SK-N-SH (cell line): ENCODE measurements at regions not wholly inside any gene's neighbourhood (a gene's known extent, or its start where the extent isn't known, plus 50 kb on each side); places are given as distances from the start of the nearest gene placed in this dataset.

Experiments used
- ELF1 ChIP-seq: IDR thresholded peaks from 2 replicates; pipeline ENCODE4 v1.4.0; 2012
- FOXM1 ChIP-seq: IDR thresholded peaks from 2 replicates; pipeline ENCODE4 v1.4.0; 2012; ENCODE audit warnings: low read depth, mild to moderate bottlenecking
- GABPA ChIP-seq: IDR thresholded peaks from 2 replicates; pipeline ENCODE4 v1.4.0; 2012; ENCODE audit warnings: low read depth, mild to moderate bottlenecking
- MAX ChIP-seq: IDR thresholded peaks from 2 replicates; pipeline ENCODE4 v1.4.0; 2012; ENCODE audit warnings: low read depth
- RAD21 ChIP-seq: IDR thresholded peaks from 2 replicates; pipeline ENCODE4 v1.6.1; 2012; ENCODE audit warnings: mild to moderate bottlenecking, low read length
- RFX5 ChIP-seq: IDR thresholded peaks from 2 replicates; pipeline ENCODE4 v1.6.1; 2012; ENCODE audit warnings: mild to moderate bottlenecking, improper control_type of control experiment, low read length
- SMC3 ChIP-seq: IDR thresholded peaks from 2 replicates; pipeline ENCODE4 v1.6.1; 2012; ENCODE audit warnings: low read depth, low read length, improper control_type of control experiment
- TF ChIP-seq, protein P1 (sequence below): fragments of 150-350 bp; IDR thresholded peaks from 2 replicates; pipeline ENCODE4 v1.6.1; 2017; ENCODE audit warnings: antibody characterized with exemption, low read length, low read depth, borderline replicate concordance
- TF ChIP-seq, protein P2 (sequence below): fragments of 200-600 bp; sonication (generic); IDR thresholded peaks from 2 replicates; pipeline ENCODE4 v1.6.1; 2017; ENCODE audit warnings: antibody characterized with exemption, mild to moderate bottlenecking, moderate library complexity

- TF ChIP-seq, protein P1, sequence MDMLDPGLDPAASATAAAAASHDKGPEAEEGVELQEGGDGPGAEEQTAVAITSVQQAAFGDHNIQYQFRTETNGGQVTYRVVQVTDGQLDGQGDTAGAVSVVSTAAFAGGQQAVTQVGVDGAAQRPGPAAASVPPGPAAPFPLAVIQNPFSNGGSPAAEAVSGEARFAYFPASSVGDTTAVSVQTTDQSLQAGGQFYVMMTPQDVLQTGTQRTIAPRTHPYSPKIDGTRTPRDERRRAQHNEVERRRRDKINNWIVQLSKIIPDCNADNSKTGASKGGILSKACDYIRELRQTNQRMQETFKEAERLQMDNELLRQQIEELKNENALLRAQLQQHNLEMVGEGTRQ = no peak
- TF ChIP-seq, protein P2, sequence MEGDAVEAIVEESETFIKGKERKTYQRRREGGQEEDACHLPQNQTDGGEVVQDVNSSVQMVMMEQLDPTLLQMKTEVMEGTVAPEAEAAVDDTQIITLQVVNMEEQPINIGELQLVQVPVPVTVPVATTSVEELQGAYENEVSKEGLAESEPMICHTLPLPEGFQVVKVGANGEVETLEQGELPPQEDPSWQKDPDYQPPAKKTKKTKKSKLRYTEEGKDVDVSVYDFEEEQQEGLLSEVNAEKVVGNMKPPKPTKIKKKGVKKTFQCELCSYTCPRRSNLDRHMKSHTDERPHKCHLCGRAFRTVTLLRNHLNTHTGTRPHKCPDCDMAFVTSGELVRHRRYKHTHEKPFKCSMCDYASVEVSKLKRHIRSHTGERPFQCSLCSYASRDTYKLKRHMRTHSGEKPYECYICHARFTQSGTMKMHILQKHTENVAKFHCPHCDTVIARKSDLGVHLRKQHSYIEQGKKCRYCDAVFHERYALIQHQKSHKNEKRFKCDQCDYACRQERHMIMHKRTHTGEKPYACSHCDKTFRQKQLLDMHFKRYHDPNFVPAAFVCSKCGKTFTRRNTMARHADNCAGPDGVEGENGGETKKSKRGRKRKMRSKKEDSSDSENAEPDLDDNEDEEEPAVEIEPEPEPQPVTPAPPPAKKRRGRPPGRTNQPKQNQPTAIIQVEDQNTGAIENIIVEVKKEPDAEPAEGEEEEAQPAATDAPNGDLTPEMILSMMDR = no peak
- TF ChIP-seq SMC3 (no peak), RFX5 (no peak), GABPA (no peak), ELF1 (no peak), MAX (no peak), FOXM1 (no peak), RAD21 (no peak)
These were observed 125.9 kb upstream of the ADAMTSL1 start for GRCh38 chr9:18348083-18348475.
